MM.1S (cell line): ENCODE measurements at regions not wholly inside any gene's neighbourhood (a gene's known extent, or its start where the extent isn't known, plus 50 kb on each side); places are given as distances from the start of the nearest gene placed in this dataset.
"Not testable (repeated sequence)": the region's sequence is repeated elsewhere in the genome, so short reads cannot be mapped to it uniquely, and the experiment has no call there.

Source experiments
- DNase-seq: peaks from one replicate; pipeline ENCODE4 v3.0.0-alpha.2; 2015
- H2AFZ ChIP-seq: fragments of 300-600 bp; sonication (generic); 2 replicates; pipeline ENCODE4 v1.6.0; 2016; ENCODE audit warnings: antibody characterized with exemption, low read length
- H3F3A ChIP-seq: fragments of 300-600 bp; sonication (generic); 2 replicates; pipeline ENCODE4 v1.6.1; 2016; ENCODE audit warnings: mild to moderate bottlenecking, antibody characterized with exemption, low read length, moderate library complexity, mixed read lengths; ENCODE audit not compliant: insufficient read depth
- H3K27ac ChIP-seq: fragments of 300-600 bp; sonication (generic); 2 replicates; pipeline ENCODE4 v1.5.1; 2016; ENCODE audit warnings: mild to moderate bottlenecking, low read length
- H3K27me3 ChIP-seq: fragments of 300-600 bp; sonication (generic); replicated peaks from 2 replicates; pipeline ENCODE4 v1.6.0; 2016; ENCODE audit warnings: low read length; ENCODE audit not compliant: insufficient read depth
- H3K36me3 ChIP-seq: fragments of 300-600 bp; sonication (generic); replicated peaks from 2 replicates; pipeline ENCODE4 v1.6.1; 2016; ENCODE audit warnings: mild to moderate bottlenecking, low read length, mixed read lengths; ENCODE audit not compliant: insufficient read depth
- H3K4me1 ChIP-seq: fragments of 300-600 bp; sonication (generic); 2 replicates; pipeline ENCODE4 v1.6.1; 2016; ENCODE audit warnings: low read length, mixed read lengths
- H3K4me2 ChIP-seq: fragments of 300-600 bp; sonication (generic); 2 replicates; pipeline ENCODE4 v1.6.0; 2016; ENCODE audit warnings: low read depth, low read length
- H3K4me3 ChIP-seq: fragments of 300-600 bp; sonication (generic); 2 replicates; pipeline ENCODE4 v1.5.1; 2016; ENCODE audit warnings: low read length, mixed read lengths
- H3K79me2 ChIP-seq: fragments of 300-600 bp; sonication (generic); 2 replicates; pipeline ENCODE4 v1.6.1; 2016; ENCODE audit warnings: mixed run types, low read length, mixed read lengths
- H3K9ac ChIP-seq: fragments of 300-600 bp; sonication (generic); 2 replicates; pipeline ENCODE4 v1.6.1; 2016; ENCODE audit warnings: low read length, mixed read lengths
- H3K9me2 ChIP-seq: fragments of 300-600 bp; sonication (generic); replicated peaks from 2 replicates; pipeline ENCODE4 v1.6.1; 2016; ENCODE audit warnings: mild to moderate bottlenecking, low read length, mixed read lengths; ENCODE audit not compliant: insufficient read depth
- H3K9me3 ChIP-seq: fragments of 300-600 bp; sonication (generic); replicated peaks from 2 replicates; pipeline ENCODE4 v1.6.1; 2016; ENCODE audit warnings: mild to moderate bottlenecking, low read length, mixed read lengths; ENCODE audit not compliant: insufficient read depth
- H4K20me1 ChIP-seq: fragments of 300-600 bp; sonication (generic); 2 replicates; pipeline ENCODE4 v1.6.1; 2016; ENCODE audit warnings: mild to moderate bottlenecking, low read length, moderate library complexity, mixed read lengths; ENCODE audit not compliant: insufficient read depth
- CTCF ChIP-seq: fragments of 300-600 bp; sonication (generic); IDR thresholded peaks from 2 replicates; pipeline ENCODE4 v1.5.1; 2016; ENCODE audit warnings: antibody characterized with exemption, low read length, mixed read lengths
- EZH2 ChIP-seq: fragments of 300-600 bp; sonication (generic); optimal IDR thresholded peaks from 2 replicates; pipeline ENCODE3; 2017; ENCODE audit warnings: low read depth, mild to moderate bottlenecking, antibody characterized with exemption, low read length, mixed read lengths
- EZH2phosphoT487 ChIP-seq: fragments of 300-600 bp; sonication (generic); IDR thresholded peaks from 2 replicates; pipeline ENCODE4 v1.6.1; 2018; ENCODE audit warnings: antibody characterized with exemption, low read length

GRCh38 chr10:70985824-70986622 lies 97.7 kb upstream of the PCBD1 start:
- H3K79me2 ChIP-seq = no peaks in the 10 kb centered on the region
- no peaks in the 10 kb centered on the region for H3K36me3 ChIP-seq
- H3K4me2 ChIP-seq = no peak overlapping the region
- no peaks in the 10 kb centered on the region for H4K20me1 ChIP-seq
- no peak overlapping the region for H3K9ac ChIP-seq
- H3K4me1 ChIP-seq = peaks cover 32% of the 10 kb centered on the region
- no peak overlapping the region for H3K4me3 ChIP-seq
- DNase-seq = peak; percentile 54
- no peaks in the 10 kb centered on the region for H3K9me2 ChIP-seq
- no peak overlapping the region for H2AFZ ChIP-seq
- H3F3A ChIP-seq = no peaks in the 10 kb centered on the region
- no peaks in the 10 kb centered on the region for H3K9me3 ChIP-seq
- peak overlapping the region; percentile 36; the same call in 1 of the 2 replicates for H3K27ac ChIP-seq
- TF ChIP-seq CTCF = no peak
- TF ChIP-seq EZH2 = no peak
- no peak for TF ChIP-seq EZH2phosphoT487
- no peaks in the 10 kb centered on the region for H3K27me3 ChIP-seq

- H3K9ac ChIP-seq = no peak overlapping the region
These were observed 98.2 kb upstream of the PCBD1 start for GRCh38 chr10:70986623-70986950.

GRCh38 chr10:70987396-70988130 lies 99.2 kb upstream of the PCBD1 start:
- H3K27me3 ChIP-seq = no peaks in the 10 kb centered on the region
- H3K4me2 ChIP-seq = no peak overlapping the region
- H3K9me2 ChIP-seq = no peaks in the 10 kb centered on the region
- no peak overlapping the region for H3K9ac ChIP-seq
- H4K20me1 ChIP-seq = no peaks in the 10 kb centered on the region
- H2AFZ ChIP-seq = no peak overlapping the region
- H3K4me3 ChIP-seq = no peak overlapping the region
- H3K36me3 ChIP-seq = no peaks in the 10 kb centered on the region
- no peaks in the 10 kb centered on the region for H3K79me2 ChIP-seq
- H3K9me3 ChIP-seq = no peaks in the 10 kb centered on the region
- no peak overlapping the region for H3K27ac ChIP-seq
- no peaks in the 10 kb centered on the region for H3F3A ChIP-seq
- TF ChIP-seq CTCF = no peak
- TF ChIP-seq EZH2phosphoT487 = no peak
- no peak for TF ChIP-seq EZH2
- peaks cover 19% of the 10 kb centered on the region for H3K4me1 ChIP-seq
- no peak for DNase-seq

More at GRCh38 chr10:70986623-70986950, 98.2 kb upstream of the PCBD1 start:
- H2AFZ ChIP-seq = no peak overlapping the region
- H3K27me3 ChIP-seq = no peaks in the 10 kb centered on the region
- H3K4me1 ChIP-seq = peaks cover 27% of the 10 kb centered on the region
- no peak for TF ChIP-seq CTCF
- no peak for TF ChIP-seq EZH2
- TF ChIP-seq EZH2phosphoT487 = no peak
- H3K4me2 ChIP-seq = no peak overlapping the region
- no peaks in the 10 kb centered on the region for H3K9me3 ChIP-seq
- no peaks in the 10 kb centered on the region for H3K36me3 ChIP-seq
- H3K27ac ChIP-seq = no peak overlapping the region
- H3K9me2 ChIP-seq = no peaks in the 10 kb centered on the region
- no peak for DNase-seq
- H3K4me3 ChIP-seq = no peak overlapping the region
- no peaks in the 10 kb centered on the region for H4K20me1 ChIP-seq
- H3K79me2 ChIP-seq = no peaks in the 10 kb centered on the region
- H3F3A ChIP-seq = no peaks in the 10 kb centered on the region

GRCh38 chr10:70990156-70990555 lies 101.8 kb upstream of the PCBD1 start:
- H3F3A ChIP-seq, H3K79me2 ChIP-seq, H4K20me1 ChIP-seq, H3K36me3 ChIP-seq, H3K4me3 ChIP-seq, H3K4me2 ChIP-seq, H3K9ac ChIP-seq, DNase-seq, H2AFZ ChIP-seq, H3K9me3 ChIP-seq, H3K27me3 ChIP-seq, H3K9me2 ChIP-seq, H3K27ac ChIP-seq: not testable (repeated sequence)
- H3K4me1 ChIP-seq = peaks cover 12% of the 10 kb centered on the region
